ENCODE measurements at regions not wholly inside any gene's neighbourhood (a gene's known extent, or its start where the extent isn't known, plus 50 kb on each side); places are given as distances from the start of the nearest gene placed in this dataset.
"Not testable (repeated sequence)": the region's sequence is repeated elsewhere in the genome, so short reads cannot be mapped to it uniquely, and the experiment has no call there.

DNA sequence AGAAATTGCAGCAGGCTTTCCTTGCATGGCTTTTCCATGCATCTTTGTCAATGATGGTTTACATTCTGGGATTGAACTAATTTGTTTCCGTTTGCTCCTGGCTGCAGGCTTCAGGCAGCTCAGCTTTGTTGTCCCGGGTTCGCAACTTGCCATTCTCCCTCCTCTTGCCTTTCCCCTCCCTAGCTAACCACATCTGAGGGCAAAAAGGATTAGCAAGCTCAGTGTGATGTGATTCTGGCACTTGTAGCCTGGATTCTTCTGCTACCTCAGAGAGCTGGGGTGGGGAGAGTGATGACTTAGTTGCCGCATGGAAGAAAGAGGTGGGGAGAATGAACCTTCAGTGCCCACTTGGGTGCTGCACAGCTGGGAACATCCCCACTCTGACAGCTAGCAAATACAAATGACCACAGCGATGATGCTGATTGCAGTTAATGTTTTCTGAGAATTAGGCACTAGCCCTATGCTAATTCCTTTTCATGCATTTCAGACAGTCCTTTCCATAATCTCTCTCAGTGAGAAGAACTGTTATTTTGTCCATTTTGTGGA lies 120.2 kb upstream of the SALL1 start:
- DNase-seq, result no peak

DNA sequence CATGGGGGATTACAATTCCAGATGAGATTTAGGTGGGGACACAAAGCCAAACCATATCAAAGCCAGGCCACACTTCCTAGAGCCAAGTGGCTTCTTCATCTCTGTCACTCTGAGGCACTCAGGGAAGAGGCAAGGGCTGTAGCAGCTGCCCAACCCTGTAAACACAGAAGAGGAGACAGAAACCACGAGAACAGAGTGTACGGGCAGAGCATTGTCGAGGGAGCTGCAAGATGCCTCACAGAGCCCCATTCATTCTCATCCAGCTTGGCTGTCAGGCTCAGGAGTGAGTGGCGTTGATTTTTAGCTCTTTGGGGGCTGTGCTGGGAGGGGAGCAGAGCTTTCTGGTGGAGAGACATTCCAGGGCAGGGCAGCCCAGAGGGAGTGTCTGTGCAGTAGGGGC lies 117.2 kb upstream of the SALL1 start:
- DNase-seq, result no peak

DNA sequence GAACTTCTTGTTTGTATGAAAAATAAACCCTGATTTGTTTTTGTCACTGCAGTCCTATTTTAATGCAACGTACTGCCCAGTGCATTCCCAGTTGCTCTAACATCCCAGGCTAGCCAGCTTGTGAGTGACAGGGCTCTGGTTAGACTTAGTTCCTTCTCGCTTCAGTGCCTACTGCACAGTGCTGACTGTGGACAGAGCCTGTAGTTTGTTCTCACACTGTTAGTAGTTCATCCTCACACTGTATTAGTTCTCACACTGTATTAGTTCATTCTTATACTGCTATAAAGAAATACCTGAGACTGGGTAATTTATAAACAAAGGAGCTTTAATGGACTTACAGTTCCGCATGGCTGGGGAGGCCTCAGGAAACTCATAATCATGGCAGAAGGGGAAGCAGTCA lies 116.6 kb upstream of the SALL1 start:
- no peak for DNase-seq

DNA sequence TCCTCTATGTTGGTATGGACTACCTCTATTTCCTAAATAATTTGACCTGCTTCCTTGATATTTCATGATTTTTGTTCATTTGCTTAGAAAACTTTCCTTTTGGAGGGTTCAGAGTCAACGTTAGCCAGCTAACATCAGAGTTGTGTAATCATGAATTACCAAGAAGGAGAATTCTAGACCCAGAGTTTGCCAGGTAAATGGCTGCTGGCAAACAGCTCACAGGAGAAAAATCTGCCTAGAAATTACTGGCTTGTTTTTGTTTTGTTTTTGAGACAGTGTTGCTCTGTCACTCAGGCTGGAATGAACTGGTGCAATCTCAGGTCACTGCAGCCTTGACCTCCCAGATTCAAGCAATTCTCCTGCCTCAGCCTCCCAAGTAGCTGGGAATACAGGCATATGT lies 111.4 kb upstream of the SALL1 start:
- no peak for DNase-seq

DNA sequence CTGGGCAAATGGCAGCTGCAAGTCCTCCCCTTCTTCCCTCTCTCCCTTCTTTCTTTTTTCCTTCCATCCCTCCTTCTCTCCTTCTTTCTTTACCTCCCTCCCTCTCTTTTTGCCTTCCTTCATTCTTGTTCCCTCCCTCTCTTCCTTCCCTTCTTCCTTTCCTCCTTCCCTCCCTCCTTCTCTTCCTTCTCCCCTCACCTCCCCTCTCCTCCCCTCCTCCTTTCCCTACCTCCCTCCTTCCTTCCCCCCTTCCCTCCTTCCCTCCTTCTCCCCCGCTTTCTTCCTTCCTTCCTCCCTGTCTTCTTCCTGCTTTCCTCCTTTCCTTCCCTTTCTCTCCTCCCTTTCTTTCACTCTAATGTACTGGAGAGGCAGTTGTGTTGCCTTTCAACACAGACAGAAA lies 110.8 kb upstream of the SALL1 start:
- DNase-seq, result no peak

GRCh38 chr16:51255349-51255972 lies 104.4 kb upstream of the SALL1 start:
- no peak for DNase-seq

DNA sequence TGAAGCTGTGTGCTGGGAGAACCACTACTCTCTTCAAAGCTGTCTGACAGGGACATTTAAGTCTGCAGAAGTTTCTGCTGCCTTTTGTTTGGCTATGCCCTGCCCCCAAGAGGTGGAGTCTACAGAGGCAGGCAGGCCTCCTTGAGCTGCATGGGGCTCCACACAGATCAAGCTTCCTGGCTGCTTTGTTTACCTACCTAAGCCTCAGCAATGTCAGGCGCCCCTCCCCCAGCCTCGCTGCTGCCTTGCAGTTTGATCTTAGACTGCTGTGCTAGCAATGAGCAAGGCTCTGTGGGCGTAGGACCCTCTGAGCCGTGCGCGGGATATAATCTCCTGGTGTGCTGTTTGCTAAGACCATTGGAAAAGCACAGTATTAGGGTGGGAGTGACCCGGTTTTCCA lies 103.3 kb upstream of the SALL1 start:
- not testable (repeated sequence) for DNase-seq

GRCh38 chr16:51248217-51248616 lies 97.1 kb upstream of the SALL1 start:
- no peak for DNase-seq

DNA sequence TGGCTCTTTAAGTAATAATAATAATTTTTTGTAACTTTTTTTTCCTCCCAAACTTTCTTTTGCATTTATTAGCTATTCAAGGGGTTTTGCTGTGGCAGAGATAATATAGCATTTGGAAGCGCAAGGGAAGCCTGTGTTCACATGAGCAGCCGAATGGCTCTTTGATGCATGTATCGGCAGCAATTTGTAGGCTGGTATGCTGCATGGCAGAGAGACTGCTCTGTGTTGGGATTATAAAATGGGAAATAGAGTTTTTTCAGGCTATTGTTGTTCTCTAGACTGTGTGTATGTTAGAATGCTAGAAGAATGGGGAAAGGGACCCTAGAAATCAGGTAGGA lies 94.6 kb upstream of the SALL1 start:
- no peak for DNase-seq

- no peak for DNase-seq
Measured at GRCh38 chr16:51244887-51245657, 94.0 kb upstream of the SALL1 start.

GRCh38 chr16:51243936-51244436 lies 92.9 kb upstream of the SALL1 start:
- no peak for DNase-seq

GRCh38 chr16:51242296-51242994 lies 91.4 kb upstream of the SALL1 start:
- DNase-seq, result no peak

DNA sequence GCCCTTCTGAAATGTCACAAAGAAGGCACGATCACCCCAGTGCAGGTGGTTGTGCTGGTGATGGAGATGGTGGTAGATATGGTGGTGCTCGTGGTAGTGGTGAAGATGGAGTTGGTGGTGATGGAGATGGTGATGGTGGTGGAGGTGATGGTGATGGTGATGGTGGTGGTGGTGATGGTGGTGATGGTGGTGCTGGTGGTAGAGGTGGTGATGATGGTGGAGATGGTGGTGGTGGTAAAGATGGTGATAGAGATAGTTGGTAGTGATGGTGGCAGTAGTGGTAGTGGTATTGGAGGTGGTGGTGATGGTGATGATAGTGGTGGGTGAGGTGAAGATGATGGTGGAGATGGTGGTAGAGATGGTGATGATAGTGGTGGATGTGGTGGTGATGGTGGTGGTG lies 88.1 kb upstream of the SALL1 start:
- no peak for DNase-seq

GRCh38 chr16:51237861-51238378 lies 86.8 kb upstream of the SALL1 start:
- DNase-seq, result no peak

DNA sequence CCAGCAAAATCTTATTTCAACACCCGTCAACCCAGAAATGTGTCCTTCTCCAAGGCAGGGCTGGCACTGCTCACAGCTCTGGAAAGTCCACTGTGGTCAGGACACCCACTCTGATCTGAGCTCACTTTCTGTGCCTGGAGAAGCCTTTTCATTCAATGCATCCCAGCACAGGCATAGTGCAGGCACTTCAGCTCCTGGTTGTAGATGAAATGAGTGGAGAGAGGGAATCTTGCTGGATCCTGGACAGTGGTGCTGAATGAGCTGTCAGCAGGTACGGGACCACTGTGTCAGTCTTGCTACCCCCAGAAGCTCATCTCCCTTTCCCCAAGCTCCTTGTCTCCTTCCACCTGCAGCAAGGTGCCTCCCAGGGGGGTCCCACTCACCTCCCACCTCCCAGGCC lies 86.1 kb upstream of the SALL1 start:
- DNase-seq, result no peak

GRCh38 chr16:51236583-51236982 lies 85.5 kb upstream of the SALL1 start:
- no peak for DNase-seq

GRCh38 chr16:51231702-51232101 lies 80.6 kb upstream of the SALL1 start:
- DNase-seq, result no peak

- DNase-seq, result not testable (repeated sequence)
Measured at GRCh38 chr16:51230035-51230434, 79.0 kb upstream of the SALL1 start.

DNA sequence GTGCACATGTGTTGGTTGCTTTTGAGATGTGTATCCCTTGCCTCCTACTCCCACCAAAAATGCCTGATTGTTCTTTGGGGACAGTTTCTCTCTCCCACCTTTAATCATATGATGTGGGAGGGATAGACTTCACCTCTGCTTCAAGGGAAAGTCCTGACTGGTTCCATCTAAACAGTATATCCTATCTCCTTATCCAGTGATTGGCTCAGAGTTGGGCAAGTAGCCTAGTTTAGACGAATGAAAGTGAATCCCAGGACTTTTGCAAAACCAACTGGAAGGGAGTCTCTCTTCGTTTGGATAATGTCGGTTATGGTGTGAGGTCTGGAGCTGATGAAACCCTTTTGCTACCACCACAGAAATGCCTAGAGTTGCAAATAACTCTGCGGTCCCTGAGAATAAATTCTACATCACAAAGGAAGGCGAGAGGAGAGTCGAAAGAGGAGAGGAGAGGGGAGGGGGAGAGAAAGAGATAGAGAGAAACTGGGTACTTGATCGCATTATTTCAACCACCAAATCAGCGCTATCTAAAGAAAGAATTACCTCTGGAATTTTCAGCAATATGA lies 77.1 kb upstream of the SALL1 start:
- no peak for DNase-seq

GRCh38 chr16:51225878-51226277 lies 74.8 kb upstream of the SALL1 start:
- DNase-seq, result no peak

GRCh38 chr16:51224317-51224716 lies 73.2 kb upstream of the SALL1 start:
- no peak for DNase-seq

- DNase-seq, result no peak
Measured at GRCh38 chr16:51222016-51222415, 70.9 kb upstream of the SALL1 start.

GRCh38 chr16:51211148-51211547 lies 60.1 kb upstream of the SALL1 start:
- no peak for DNase-seq
